SK-N-SH treated with all-trans-retinoic acid at 6 μM for 48 hours (cell line): ENCODE measurements at regions not wholly inside any gene's neighbourhood (a gene's known extent, or its start where the extent isn't known, plus 50 kb on each side); places are given as distances from the start of the nearest gene placed in this dataset.

ENCODE experiments used
- ARNTL ChIP-seq: fragments of 450-650 bp; formaldehyde crosslinking; IDR thresholded peaks from 2 replicates; pipeline ENCODE4 v1.5.0; 2020; ENCODE audit warnings: low read depth, mild to moderate bottlenecking, moderate library complexity, borderline replicate concordance
- PPARA ChIP-seq: fragments of 250-450 bp; sonication (Bioruptor Pico); IDR thresholded peaks from 2 replicates; pipeline ENCODE4 v1.5.0; 2020; ENCODE audit warnings: mild to moderate bottlenecking, borderline replicate concordance
- TOX ChIP-seq: fragments of 250-450 bp; sonication (Bioruptor Pico); IDR thresholded peaks from 2 replicates; pipeline ENCODE4 v1.8.0; 2021; ENCODE audit warnings: mild to moderate bottlenecking, moderate library complexity, borderline replicate concordance
- ZC3H10 ChIP-seq: fragments of 250-450 bp; sonication (Bioruptor Pico); IDR thresholded peaks from 2 replicates; pipeline ENCODE4 v1.5.1; 2021; ENCODE audit warnings: mild to moderate bottlenecking, moderate library complexity
- ZFP3 ChIP-seq: fragments of 250-450 bp; sonication (Bioruptor Pico); IDR thresholded peaks from 2 replicates; pipeline ENCODE4 v1.5.0; 2020; ENCODE audit warnings: mild to moderate bottlenecking, moderate library complexity
- ZFP30 ChIP-seq: fragments of 450-650 bp; formaldehyde crosslinking; IDR thresholded peaks from 2 replicates; pipeline ENCODE4 v1.5.0; 2022; ENCODE audit warnings: mild to moderate bottlenecking, moderate library complexity
- ZNF565 ChIP-seq: fragments of 450-650 bp; formaldehyde crosslinking; conservative IDR thresholded peaks from 2 replicates; pipeline ENCODE4 v1.5.0; 2020; ENCODE audit warnings: low read depth, mild to moderate bottlenecking, moderate library complexity
- TF ChIP-seq, protein P1 (sequence below): fragments of 250-450 bp; sonication (Bioruptor Pico); IDR thresholded peaks from 2 replicates; pipeline ENCODE4 v1.8.0; 2020; ENCODE audit warnings: mild to moderate bottlenecking, moderate library complexity, borderline replicate concordance
- TF ChIP-seq, protein P2 (sequence below): fragments of 250-450 bp; sonication (Bioruptor Pico); IDR thresholded peaks from 2 replicates; pipeline ENCODE4 v1.5.1; 2020; ENCODE audit warnings: low read depth, mild to moderate bottlenecking, moderate library complexity

- TF ChIP-seq ARNTL (CRISPR knock-in tag) (no peak), TOX (CRISPR knock-in tag) (no peak), ZNF565 (no peak), ZC3H10 (CRISPR knock-in tag) (no peak), ZFP30 (no peak), ZFP3 (no peak), PPARA (no peak)
- TF ChIP-seq, protein P1, sequence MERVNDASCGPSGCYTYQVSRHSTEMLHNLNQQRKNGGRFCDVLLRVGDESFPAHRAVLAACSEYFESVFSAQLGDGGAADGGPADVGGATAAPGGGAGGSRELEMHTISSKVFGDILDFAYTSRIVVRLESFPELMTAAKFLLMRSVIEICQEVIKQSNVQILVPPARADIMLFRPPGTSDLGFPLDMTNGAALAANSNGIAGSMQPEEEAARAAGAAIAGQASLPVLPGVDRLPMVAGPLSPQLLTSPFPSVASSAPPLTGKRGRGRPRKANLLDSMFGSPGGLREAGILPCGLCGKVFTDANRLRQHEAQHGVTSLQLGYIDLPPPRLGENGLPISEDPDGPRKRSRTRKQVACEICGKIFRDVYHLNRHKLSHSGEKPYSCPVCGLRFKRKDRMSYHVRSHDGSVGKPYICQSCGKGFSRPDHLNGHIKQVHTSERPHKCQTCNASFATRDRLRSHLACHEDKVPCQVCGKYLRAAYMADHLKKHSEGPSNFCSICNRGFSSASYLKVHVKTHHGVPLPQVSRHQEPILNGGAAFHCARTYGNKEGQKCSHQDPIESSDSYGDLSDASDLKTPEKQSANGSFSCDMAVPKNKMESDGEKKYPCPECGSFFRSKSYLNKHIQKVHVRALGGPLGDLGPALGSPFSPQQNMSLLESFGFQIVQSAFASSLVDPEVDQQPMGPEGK (CRISPR knock-in tag) = no peak
- TF ChIP-seq, protein P2, sequence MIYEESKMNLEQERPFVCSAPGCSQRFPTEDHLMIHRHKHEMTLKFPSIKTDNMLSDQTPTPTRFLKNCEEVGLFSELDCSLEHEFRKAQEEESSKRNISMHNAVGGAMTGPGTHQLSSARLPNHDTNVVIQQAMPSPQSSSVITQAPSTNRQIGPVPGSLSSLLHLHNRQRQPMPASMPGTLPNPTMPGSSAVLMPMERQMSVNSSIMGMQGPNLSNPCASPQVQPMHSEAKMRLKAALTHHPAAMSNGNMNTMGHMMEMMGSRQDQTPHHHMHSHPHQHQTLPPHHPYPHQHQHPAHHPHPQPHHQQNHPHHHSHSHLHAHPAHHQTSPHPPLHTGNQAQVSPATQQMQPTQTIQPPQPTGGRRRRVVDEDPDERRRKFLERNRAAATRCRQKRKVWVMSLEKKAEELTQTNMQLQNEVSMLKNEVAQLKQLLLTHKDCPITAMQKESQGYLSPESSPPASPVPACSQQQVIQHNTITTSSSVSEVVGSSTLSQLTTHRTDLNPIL (CRISPR knock-in tag) = no peak
Measured at GRCh38 chr1:214933375-214933774, 149.2 kb upstream of the KCNK2 start.
